Activated gamma-delta T cell treated with Interleukin-2 at 50 U/mL for 16 hours (primary cell): ENCODE measurements at regions not wholly inside any gene's neighbourhood (a gene's known extent, or its start where the extent isn't known, plus 50 kb on each side); places are given as distances from the start of the nearest gene placed in this dataset.
"Not testable (repeated sequence)": the region's sequence is repeated elsewhere in the genome, so short reads cannot be mapped to it uniquely, and the experiment has no call there.

Experiments used
- DNase-seq: peaks from one replicate; pipeline ENCODE4 v3.0.0-alpha.2; 2020

GRCh38 chr20:16864963-16865362 lies 116.8 kb downstream of the OTOR start:
- no peak for DNase-seq

- no peak for DNase-seq
These were observed 117.2 kb downstream of the OTOR start for GRCh38 chr20:16865406-16865805.

GRCh38 chr20:16873124-16873523 lies 125.0 kb downstream of the OTOR start:
- not testable (repeated sequence) for DNase-seq

- no peak for DNase-seq
These were observed 128.9 kb downstream of the OTOR start for GRCh38 chr20:16877053-16877554.

- DNase-seq, result no peak
These were observed 137.6 kb downstream of the OTOR start for GRCh38 chr20:16885746-16886145.

- no peak for DNase-seq
These were observed 150.3 kb downstream of the OTOR start for GRCh38 chr20:16898433-16898832.

- no peak for DNase-seq
These were observed 154.5 kb downstream of the OTOR start for GRCh38 chr20:16902662-16903061.

- no peak for DNase-seq
These were observed 156.6 kb downstream of the OTOR start for GRCh38 chr20:16904751-16905150.

- DNase-seq, result no peak
These were observed 166.1 kb downstream of the OTOR start for GRCh38 chr20:16914277-16914676.

- DNase-seq, result no peak
These were observed 168.0 kb downstream of the OTOR start for GRCh38 chr20:16916165-16916564.

- no peak for DNase-seq
These were observed 169.5 kb downstream of the OTOR start for GRCh38 chr20:16917636-16918035.

GRCh38 chr20:16918366-16918765 lies 170.2 kb downstream of the OTOR start:
- DNase-seq, result no peak

- no peak for DNase-seq
These were observed 171.7 kb downstream of the OTOR start for GRCh38 chr20:16919841-16920240.

GRCh38 chr20:16922834-16923233 lies 174.7 kb downstream of the OTOR start:
- no peak for DNase-seq

- no peak for DNase-seq
These were observed 178.7 kb downstream of the OTOR start for GRCh38 chr20:16926626-16927430.

- no peak for DNase-seq
These were observed 181.6 kb downstream of the OTOR start for GRCh38 chr20:16929756-16930155.

- no peak for DNase-seq
These were observed 182.5 kb downstream of the OTOR start for GRCh38 chr20:16930656-16931055.

GRCh38 chr20:16939051-16939450 lies 190.9 kb downstream of the OTOR start:
- no peak for DNase-seq

- no peak for DNase-seq
These were observed 192.5 kb downstream of the OTOR start for GRCh38 chr20:16940701-16941100.

- DNase-seq, result no peak
These were observed 193.9 kb downstream of the OTOR start for GRCh38 chr20:16942051-16942450.

- no peak for DNase-seq
These were observed 194.6 kb downstream of the OTOR start for GRCh38 chr20:16942756-16943155.

- no peak for DNase-seq
These were observed 196.6 kb downstream of the OTOR start for GRCh38 chr20:16944745-16945144.

- no peak for DNase-seq
These were observed 197.5 kb downstream of the OTOR start for GRCh38 chr20:16945619-16946018.

GRCh38 chr20:16946097-16946496 lies 197.9 kb downstream of the OTOR start:
- no peak for DNase-seq

GRCh38 chr20:16947479-16947878 lies 199.3 kb downstream of the OTOR start:
- no peak for DNase-seq
